DOHH2 (cell line): ENCODE measurements at regions not wholly inside any gene's neighbourhood (a gene's known extent, or its start where the extent isn't known, plus 50 kb on each side); places are given as distances from the start of the nearest gene placed in this dataset.

Source experiments
- EZH2phosphoT487 ChIP-seq: fragments of 200-600 bp; sonication (generic); IDR thresholded peaks from 2 replicates; pipeline ENCODE4 v1.6.1; 2017; ENCODE audit warnings: borderline replicate concordance, mild to moderate bottlenecking, antibody characterized with exemption, low read length, moderate library complexity, mixed read lengths
- TF ChIP-seq, protein P1 (sequence below): fragments of 200-600 bp; sonication (generic); IDR thresholded peaks from one replicate; pipeline ENCODE4 v1.5.1; 2014; ENCODE audit warnings: antibody characterized with exemption, mild to moderate bottlenecking, low read depth, low read length; ENCODE audit not compliant: poor library complexity, severe bottlenecking

DNA sequence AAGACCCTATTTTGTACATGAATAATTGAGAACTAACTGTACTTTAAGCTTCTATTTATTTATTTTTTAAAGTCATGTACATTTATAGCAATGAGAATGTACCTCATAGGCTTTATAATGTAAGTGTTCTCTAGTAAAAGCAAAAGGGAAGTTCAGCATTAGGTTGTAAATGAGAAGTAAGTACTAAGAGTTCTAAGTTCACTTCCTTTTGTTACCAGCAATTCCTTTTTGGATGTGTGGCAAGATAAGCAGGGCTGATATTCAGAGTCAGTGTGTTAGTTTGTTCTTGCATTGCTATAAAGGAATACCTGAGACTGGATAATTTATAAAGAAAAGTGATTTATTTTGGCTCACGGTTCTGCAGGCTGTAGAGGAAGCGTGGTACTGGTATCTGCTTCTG lies 54.0 kb upstream of the CCN2 start:
- TF ChIP-seq, protein P1, sequence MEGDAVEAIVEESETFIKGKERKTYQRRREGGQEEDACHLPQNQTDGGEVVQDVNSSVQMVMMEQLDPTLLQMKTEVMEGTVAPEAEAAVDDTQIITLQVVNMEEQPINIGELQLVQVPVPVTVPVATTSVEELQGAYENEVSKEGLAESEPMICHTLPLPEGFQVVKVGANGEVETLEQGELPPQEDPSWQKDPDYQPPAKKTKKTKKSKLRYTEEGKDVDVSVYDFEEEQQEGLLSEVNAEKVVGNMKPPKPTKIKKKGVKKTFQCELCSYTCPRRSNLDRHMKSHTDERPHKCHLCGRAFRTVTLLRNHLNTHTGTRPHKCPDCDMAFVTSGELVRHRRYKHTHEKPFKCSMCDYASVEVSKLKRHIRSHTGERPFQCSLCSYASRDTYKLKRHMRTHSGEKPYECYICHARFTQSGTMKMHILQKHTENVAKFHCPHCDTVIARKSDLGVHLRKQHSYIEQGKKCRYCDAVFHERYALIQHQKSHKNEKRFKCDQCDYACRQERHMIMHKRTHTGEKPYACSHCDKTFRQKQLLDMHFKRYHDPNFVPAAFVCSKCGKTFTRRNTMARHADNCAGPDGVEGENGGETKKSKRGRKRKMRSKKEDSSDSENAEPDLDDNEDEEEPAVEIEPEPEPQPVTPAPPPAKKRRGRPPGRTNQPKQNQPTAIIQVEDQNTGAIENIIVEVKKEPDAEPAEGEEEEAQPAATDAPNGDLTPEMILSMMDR, result no peak
- no peak for TF ChIP-seq EZH2phosphoT487
